HEK293T (cell line): ENCODE measurements at regions not wholly inside any gene's neighbourhood (a gene's known extent, or its start where the extent isn't known, plus 50 kb on each side); places are given as distances from the start of the nearest gene placed in this dataset.

Experiments
- CTCF ChIA-PET: fragments of 350-600 bp; formaldehyde crosslinking; extraction: SDS; loops from one replicate; lab custom pipeline; 2021; ENCODE audit warnings: antibody characterized with exemption, inconsistent platforms; lab: Yijun Ruan, JAX
- POLR2A ChIA-PET: fragments of 350-600 bp; formaldehyde crosslinking; extraction: SDS; loops from one replicate; lab custom pipeline; 2020; ENCODE audit warnings: antibody characterized with exemption, inconsistent platforms; lab: Yijun Ruan, JAX
- DNase-seq: peaks from one replicate; pipeline ENCODE4 v3.0.0; 2012; ENCODE audit warnings: mixed read lengths; ENCODE audit errors: extremely low spot score
- ARNT ChIP-seq: fragments of 450-650 bp; IDR thresholded peaks from 2 replicates; pipeline ENCODE4 v1.6.1; 2017; ENCODE audit warnings: mild to moderate bottlenecking
- BHLHE40 ChIP-seq: fragments of 450-650 bp; IDR thresholded peaks from 2 replicates; pipeline ENCODE4 v1.6.1; 2016; ENCODE audit warnings: mild to moderate bottlenecking, moderate library complexity, borderline replicate concordance
- CTBP1 ChIP-seq: fragments of 450-650 bp; IDR thresholded peaks from 2 replicates; pipeline ENCODE4 v1.6.1; 2016; ENCODE audit warnings: borderline replicate concordance
- ELF4 ChIP-seq: fragments of 450-650 bp; IDR thresholded peaks from 2 replicates; pipeline ENCODE4 v1.6.1; 2017; ENCODE audit warnings: antibody characterized with exemption
- FOXA1 ChIP-seq: fragments of 450-650 bp; IDR thresholded peaks from 2 replicates; pipeline ENCODE4 v1.6.1; 2016; ENCODE audit warnings: mild to moderate bottlenecking
- FOXK2 ChIP-seq: fragments of 450-650 bp; IDR thresholded peaks from 2 replicates; pipeline ENCODE4 v1.6.1; 2016; ENCODE audit warnings: mild to moderate bottlenecking
- FOXM1 ChIP-seq: fragments of 450-650 bp; IDR thresholded peaks from 2 replicates; pipeline ENCODE4 v1.6.1; 2017; ENCODE audit warnings: mild to moderate bottlenecking, borderline replicate concordance
- HDGF ChIP-seq: fragments of 450-650 bp; IDR thresholded peaks from 2 replicates; pipeline ENCODE4 v1.6.1; 2017; ENCODE audit warnings: antibody characterized with exemption, borderline replicate concordance
- L3MBTL2 ChIP-seq: fragments of 450-650 bp; conservative IDR thresholded peaks from 2 replicates; pipeline ENCODE4 v1.6.1; 2016; ENCODE audit warnings: mild to moderate bottlenecking
- LEF1 ChIP-seq: fragments of 450-650 bp; IDR thresholded peaks from 2 replicates; pipeline ENCODE4 v1.6.1; 2017; ENCODE audit warnings: mild to moderate bottlenecking, borderline replicate concordance
- NFRKB ChIP-seq: fragments of 450-650 bp; IDR thresholded peaks from 2 replicates; pipeline ENCODE4 v1.6.1; 2016; ENCODE audit warnings: mild to moderate bottlenecking, moderate library complexity
- PKNOX1 ChIP-seq: fragments of 450-650 bp; IDR thresholded peaks from 2 replicates; pipeline ENCODE4 v1.6.1; 2016
- SP1 ChIP-seq: fragments of 450-650 bp; IDR thresholded peaks from 2 replicates; pipeline ENCODE4 v1.6.1; 2017
- SUZ12 ChIP-seq: fragments of 450-650 bp; IDR thresholded peaks from 2 replicates; pipeline ENCODE4 v1.6.1; 2016; ENCODE audit warnings: mild to moderate bottlenecking
- TARDBP ChIP-seq: fragments of 450-650 bp; IDR thresholded peaks from 2 replicates; pipeline ENCODE4 v1.6.1; 2016
- ZNF384 ChIP-seq: fragments of 450-650 bp; IDR thresholded peaks from 2 replicates; pipeline ENCODE4 v1.6.1; 2016

- DNase-seq: no peak
- TF ChIP-seq CTBP1 (no peak), ZNF384 (no peak), NFRKB (no peak), ELF4 (no peak), ARNT (no peak), FOXM1 (no peak), PKNOX1 (no peak)
- POLR2A ChIA-PET: no interaction called here
- CTCF ChIA-PET: no interaction called here
Observed at GRCh38 chr6:69623357-69623756, 173.5 kb downstream of the LMBRD1 start.

DNA sequence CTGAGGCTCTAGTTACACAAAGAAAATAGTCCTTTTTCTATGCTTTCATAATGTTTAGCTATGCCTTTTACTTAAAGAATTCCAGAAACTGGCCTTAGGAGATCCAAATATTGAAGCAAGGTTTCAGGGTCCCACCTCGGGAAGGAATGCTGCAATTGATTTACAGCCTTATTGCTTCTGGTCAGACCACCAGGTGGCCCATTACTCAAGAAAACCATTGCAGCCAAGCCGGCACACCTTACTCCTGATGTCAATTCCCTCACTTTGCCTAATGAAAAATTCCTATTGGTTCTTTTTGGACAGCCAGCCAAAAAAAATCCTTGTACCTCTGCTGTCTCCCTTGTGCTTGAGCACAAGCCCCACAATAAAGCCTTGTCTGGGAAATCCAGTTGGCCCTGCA is 173.9 kb downstream of the LMBRD1 start:
- ChIA-PET CTCF (no interaction called here), POLR2A (no interaction called here)
- TF ChIP-seq FOXA1: no peak
- TF ChIP-seq BHLHE40: no peak
- TF ChIP-seq PKNOX1: no peak
- TF ChIP-seq HDGF: no peak
- DNase-seq: no peak

DNA sequence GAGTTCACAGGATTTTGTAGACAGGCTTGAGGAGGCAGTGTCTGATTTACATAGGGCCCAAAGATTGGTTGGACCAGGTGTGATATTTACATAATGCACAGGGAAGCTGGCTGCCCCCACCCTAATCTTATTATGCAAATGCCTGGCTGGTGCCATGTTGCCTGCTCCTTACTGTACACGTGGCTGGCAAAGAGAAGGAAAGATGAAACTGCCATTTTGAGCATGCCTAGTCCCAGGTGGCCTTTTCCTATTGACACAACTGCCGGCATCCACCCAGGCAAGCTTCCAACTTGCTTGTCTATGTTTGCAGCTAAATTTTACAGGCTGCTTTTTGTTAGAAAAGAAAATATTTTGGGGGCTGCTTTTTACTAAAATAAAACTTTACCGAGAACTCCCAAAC is 174.6 kb downstream of the LMBRD1 start:
- TF ChIP-seq PKNOX1 (no peak), L3MBTL2 (no peak), TARDBP (no peak), NFRKB (no peak), CTBP1 (no peak), BHLHE40 (no peak), ZNF384 (no peak), LEF1 (no peak), SP1 (no peak), SUZ12 (no peak), ELF4 (no peak), FOXK2 (no peak), FOXM1 (no peak), HDGF (no peak)
- no peak for DNase-seq
- POLR2A ChIA-PET: no interaction called here
- CTCF ChIA-PET: no interaction called here

- TF ChIP-seq BHLHE40 (no peak), ZNF384 (no peak), HDGF (no peak), ELF4 (no peak), LEF1 (no peak)
- CTCF ChIA-PET: no interaction called here
- POLR2A ChIA-PET: no interaction called here
- no peak for DNase-seq
Observed at GRCh38 chr6:69617163-69617562, 179.6 kb downstream of the LMBRD1 start.

DNA sequence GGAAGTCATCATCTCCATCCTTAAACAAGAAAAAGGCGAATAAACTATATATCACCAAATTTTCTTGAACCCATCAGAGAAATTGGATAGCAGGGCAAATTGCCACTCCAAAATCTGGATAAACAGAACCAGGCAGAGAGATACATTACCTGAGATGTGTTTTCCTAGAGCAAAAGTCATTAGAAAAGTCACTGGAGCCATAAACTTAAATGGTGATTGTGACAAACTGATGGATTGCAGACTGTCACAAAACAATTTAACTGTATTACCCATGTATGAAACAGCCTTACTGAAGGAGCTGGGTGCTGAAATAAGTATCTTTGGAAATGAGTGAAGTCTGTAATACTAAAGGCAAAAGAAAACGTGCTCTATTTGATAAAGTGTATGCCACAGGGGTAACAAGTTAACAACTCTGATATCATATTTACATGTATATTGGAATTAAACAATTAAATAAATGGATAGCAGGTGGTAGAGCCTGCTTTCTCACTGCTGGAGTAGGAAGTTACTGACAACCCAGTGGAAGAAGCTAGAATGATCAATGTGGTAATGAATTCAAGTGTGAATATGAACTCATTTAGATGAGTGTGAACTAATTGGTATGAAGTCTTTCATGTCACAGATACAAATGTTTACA is 186.9 kb downstream of the LMBRD1 start:
- DNase-seq: no peak
- POLR2A ChIA-PET: no interaction called here
- CTCF ChIA-PET: no interaction called here
- TF ChIP-seq TARDBP (no peak), HDGF (no peak), FOXM1 (no peak), FOXA1 (no peak), L3MBTL2 (no peak)

- TF ChIP-seq SUZ12 (no peak), FOXM1 (no peak), TARDBP (no peak), ARNT (no peak), SP1 (no peak), FOXA1 (no peak), ELF4 (no peak), NFRKB (no peak), BHLHE40 (no peak), FOXK2 (no peak), HDGF (no peak)
- no peak for DNase-seq
- ChIA-PET CTCF (no interaction called here), POLR2A (no interaction called here)
Observed at GRCh38 chr6:69601132-69601531, 195.7 kb downstream of the LMBRD1 start.

GRCh38 chr6:69594405-69594804 is 202.4 kb downstream of the LMBRD1 start:
- POLR2A ChIA-PET: no interaction called here
- no peak for TF ChIP-seq BHLHE40
- TF ChIP-seq FOXK2: no peak
- TF ChIP-seq SUZ12: no peak
- TF ChIP-seq CTBP1: no peak
- TF ChIP-seq TARDBP: no peak
- no peak for TF ChIP-seq SP1
- TF ChIP-seq ELF4: no peak
- no peak for TF ChIP-seq NFRKB
- no peak for TF ChIP-seq HDGF
- TF ChIP-seq FOXA1: no peak
- TF ChIP-seq PKNOX1: no peak
- TF ChIP-seq LEF1: no peak
- TF ChIP-seq ARNT: no peak
- CTCF ChIA-PET: no interaction called here
- DNase-seq: no peak
